GM13977 (cell line): ENCODE measurements at regions not wholly inside any gene's neighbourhood (a gene's known extent, or its start where the extent isn't known, plus 50 kb on each side); places are given as distances from the start of the nearest gene placed in this dataset.

Source experiments
- DNase-seq: peaks from one replicate; pipeline ENCODE4 v3.0.0; 2012; ENCODE audit warnings: low spot score
- CTCF ChIP-seq: IDR thresholded peaks from 2 replicates; pipeline ENCODE4 v1.5.1; 2012; ENCODE audit warnings: mild to moderate bottlenecking, control low read depth; ENCODE audit not compliant: insufficient read depth; ENCODE audit errors: extremely low read depth, missing control alignments
- in situ Hi-C: fragments of 300-500 bp; cut with MboI; formaldehyde crosslinking; loops from one replicate; pipeline ENCODE4 v1.12.0; 2022; ENCODE audit warnings: low sequenced_read_pairs, low pct_unique_long_range_greater_than_20kb, mixed read lengths, inconsistent platforms; ENCODE audit not compliant: unreplicated experiment

GRCh38 chr15:96413657-96414056, 83.2 kb downstream of the NR2F2 start:
- no peak for DNase-seq
- in situ Hi-C loops: no loop called here
- TF ChIP-seq CTCF: no peak

- DNase-seq: no peak
- no peak for TF ChIP-seq CTCF
- in situ Hi-C loops: no loop called here
Measured at GRCh38 chr15:96414875-96415274, 84.4 kb downstream of the NR2F2 start.

- in situ Hi-C loops: no loop called here
- TF ChIP-seq CTCF: no peak
- DNase-seq: no peak
Measured at GRCh38 chr15:96415513-96416217, 85.2 kb downstream of the NR2F2 start.

GRCh38 chr15:96416218-96416933, 85.9 kb downstream of the NR2F2 start:
- in situ Hi-C loops: no loop called here
- TF ChIP-seq CTCF: no peak

GRCh38 chr15:96416934-96417759, 86.6 kb downstream of the NR2F2 start:
- no peak for DNase-seq
- no peak for TF ChIP-seq CTCF

More at GRCh38 chr15:96416218-96416933, 85.9 kb downstream of the NR2F2 start:
- no peak for DNase-seq

GRCh38 chr15:96417760-96418130, 87.2 kb downstream of the NR2F2 start:
- in situ Hi-C loops: no loop called here
- no peak for DNase-seq
- no peak for TF ChIP-seq CTCF

More at GRCh38 chr15:96416934-96417759, 86.6 kb downstream of the NR2F2 start:
- in situ Hi-C loops: no loop called here
